SU-DHL-6 (cell line): ENCODE measurements at regions not wholly inside any gene's neighbourhood (a gene's known extent, or its start where the extent isn't known, plus 50 kb on each side); places are given as distances from the start of the nearest gene placed in this dataset.

Experiments used
- H2AFZ ChIP-seq: fragments of 200-600 bp; sonication (generic); 2 replicates; pipeline ENCODE4 v1.6.1; 2014; ENCODE audit warnings: low read depth, mild to moderate bottlenecking, moderate library complexity, mixed read lengths, antibody characterized with exemption, low read length; ENCODE audit not compliant: severe bottlenecking
- H3F3A ChIP-seq: fragments of 200-600 bp; shearing (Covaris generic); 2 replicates; pipeline ENCODE4 v1.6.0; 2016; ENCODE audit warnings: antibody characterized with exemption, mild to moderate bottlenecking; ENCODE audit not compliant: insufficient read depth
- H3K27ac ChIP-seq: fragments of 200-600 bp; sonication (generic); 2 replicates; pipeline ENCODE4 v1.5.1; 2016; ENCODE audit warnings: low read depth, mild to moderate bottlenecking, low read length, moderate library complexity, mixed read lengths
- H3K27me3 ChIP-seq: fragments of 200-600 bp; sonication (generic), shearing (Covaris generic); 2 replicates; pipeline ENCODE4 v1.6.0; 2014; ENCODE audit warnings: mild to moderate bottlenecking, low read length
- H3K36me3 ChIP-seq: fragments of 200-600 bp; sonication (generic); 2 replicates; pipeline ENCODE4 v1.6.1; 2014; ENCODE audit warnings: mild to moderate bottlenecking, low read length, mixed read lengths
- H3K4me2 ChIP-seq: fragments of 300-600, 200-600 bp; shearing (Covaris generic), sonication (generic); 2 replicates; pipeline ENCODE4 v1.6.0; 2014; ENCODE audit warnings: low read length, low read depth, mild to moderate bottlenecking; ENCODE audit not compliant: poor library complexity, severe bottlenecking
- H3K4me3 ChIP-seq: fragments of 200-600 bp; sonication (generic); 2 replicates; pipeline ENCODE4 v1.5.1; 2014; ENCODE audit warnings: antibody characterized with exemption, low read length, mild to moderate bottlenecking, mixed read lengths; ENCODE audit not compliant: insufficient read depth, poor library complexity, severe bottlenecking
- H3K79me2 ChIP-seq: fragments of 200-600 bp; sonication (generic); 2 replicates; pipeline ENCODE4 v1.6.1; 2014; ENCODE audit warnings: mild to moderate bottlenecking, low read length, moderate library complexity; ENCODE audit not compliant: insufficient read depth
- H3K9ac ChIP-seq: fragments of 200-600 bp; sonication (generic); 2 replicates; pipeline ENCODE4 v1.7.0; 2014; ENCODE audit warnings: mild to moderate bottlenecking, low read length
- H3K9me2 ChIP-seq: fragments of 200-600 bp; sonication (generic); replicated peaks from 2 replicates; pipeline ENCODE4 v1.6.1; 2014; ENCODE audit warnings: low read length; ENCODE audit not compliant: insufficient read depth
- H3K9me3 ChIP-seq: fragments of 200-600 bp; sonication (generic); 2 replicates; pipeline ENCODE4 v1.6.1; 2014; ENCODE audit warnings: low read length, mixed read lengths; ENCODE audit not compliant: insufficient read depth
- H4K20me1 ChIP-seq: fragments of 200-600 bp; sonication (generic); 2 replicates; pipeline ENCODE4 v1.6.1; 2014; ENCODE audit warnings: low read depth, mild to moderate bottlenecking, antibody characterized with exemption, low read length, moderate library complexity, mixed read lengths
- CTCF ChIP-seq: fragments of 200-600 bp; sonication (generic); IDR thresholded peaks from one replicate; pipeline ENCODE4 v1.5.1; 2017; ENCODE audit warnings: antibody characterized with exemption, mild to moderate bottlenecking, low read length, moderate library complexity; ENCODE audit not compliant: insufficient read depth, poor library complexity, severe bottlenecking
- EZH2phosphoT487 ChIP-seq: fragments of 200-600 bp; sonication (generic), shearing (Covaris generic); conservative IDR thresholded peaks from 2 replicates; pipeline ENCODE4 v1.6.1; 2018; ENCODE audit warnings: mild to moderate bottlenecking, antibody characterized with exemption, low read length, moderate library complexity, mixed read lengths

- Histone ChIP-seq H3K9me3 (no peaks in the 10 kb centered on the region), H3K4me2 (no peak overlapping the region), H3K4me3 (no peak overlapping the region)
Observed at GRCh38 chr9:96169484-96169883, 132.5 kb downstream of the HSD17B3 start.

GRCh38 chr9:96168882-96169281 is 133.1 kb downstream of the HSD17B3 start:
- TF ChIP-seq EZH2phosphoT487 (no peak), CTCF (no peak)
- Histone ChIP-seq H3K36me3 (no peaks in the 10 kb centered on the region), H3K9me3 (no peaks in the 10 kb centered on the region), H3K9me2 (no peaks in the 10 kb centered on the region), H3K4me3 (no peak overlapping the region), H3F3A (no peaks in the 10 kb centered on the region), H3K79me2 (no peaks in the 10 kb centered on the region), H4K20me1 (no peaks in the 10 kb centered on the region), H3K27ac (no peak overlapping the region), H3K9ac (no peak overlapping the region), H2AFZ (no peak overlapping the region), H3K27me3 (no peaks in the 10 kb centered on the region), H3K4me2 (no peak overlapping the region)

More at GRCh38 chr9:96169484-96169883, 132.5 kb downstream of the HSD17B3 start:
- Histone ChIP-seq H3K9me2 (no peaks in the 10 kb centered on the region), H3K9ac (no peak overlapping the region), H4K20me1 (no peaks in the 10 kb centered on the region), H2AFZ (no peak overlapping the region), H3K36me3 (no peaks in the 10 kb centered on the region), H3K27me3 (no peaks in the 10 kb centered on the region), H3F3A (no peaks in the 10 kb centered on the region), H3K27ac (no peak overlapping the region), H3K79me2 (no peaks in the 10 kb centered on the region)
- TF ChIP-seq CTCF: no peak

- H3K9me2 ChIP-seq: no peaks in the 10 kb centered on the region
- no peaks in the 10 kb centered on the region for H3K36me3 ChIP-seq
- H3K27ac ChIP-seq: no peak overlapping the region
- no peak overlapping the region for H3K9ac ChIP-seq
- no peaks in the 10 kb centered on the region for H3F3A ChIP-seq
- no peak overlapping the region for H2AFZ ChIP-seq
- no peaks in the 10 kb centered on the region for H3K27me3 ChIP-seq
- no peaks in the 10 kb centered on the region for H3K9me3 ChIP-seq
- no peaks in the 10 kb centered on the region for H3K79me2 ChIP-seq
- no peaks in the 10 kb centered on the region for H4K20me1 ChIP-seq
- no peak overlapping the region for H3K4me3 ChIP-seq
- H3K4me2 ChIP-seq: no peak overlapping the region
- TF ChIP-seq CTCF (no peak), EZH2phosphoT487 (no peak)
Observed at GRCh38 chr9:96167011-96167410, 135.0 kb downstream of the HSD17B3 start.

- no peaks in the 10 kb centered on the region for H4K20me1 ChIP-seq
- no peak for TF ChIP-seq CTCF
- no peak for TF ChIP-seq EZH2phosphoT487
- H3K36me3 ChIP-seq: no peaks in the 10 kb centered on the region
- no peaks in the 10 kb centered on the region for H3K9me3 ChIP-seq
- no peak overlapping the region for H3K27ac ChIP-seq
- H3F3A ChIP-seq: no peaks in the 10 kb centered on the region
- no peak overlapping the region for H2AFZ ChIP-seq
- H3K4me2 ChIP-seq: no peak overlapping the region
- H3K4me3 ChIP-seq: no peak overlapping the region
- no peak overlapping the region for H3K9ac ChIP-seq
- H3K9me2 ChIP-seq: no peaks in the 10 kb centered on the region
- H3K79me2 ChIP-seq: no peaks in the 10 kb centered on the region
- no peaks in the 10 kb centered on the region for H3K27me3 ChIP-seq
Observed at GRCh38 chr9:96164268-96164683, 137.7 kb downstream of the HSD17B3 start.
